Kidney capillary endothelial cell (primary cell): ENCODE measurements at regions not wholly inside any gene's neighbourhood (a gene's known extent, or its start where the extent isn't known, plus 50 kb on each side); places are given as distances from the start of the nearest gene placed in this dataset.
A peak's percentile ranks its signal among the peaks of the same experiment; 100 is the strongest.

Experiments
- DNase-seq: peaks from one replicate; pipeline ENCODE4 v3.0.0-alpha.2; 2018; ENCODE audit warnings: low spot score

GRCh38 chr21:39054066-39054465 is 129.2 kb downstream of the PSMG1 start:
- no peak for DNase-seq

- DNase-seq: no peak
Measured at GRCh38 chr21:39053126-39053525, 130.1 kb downstream of the PSMG1 start.

DNA sequence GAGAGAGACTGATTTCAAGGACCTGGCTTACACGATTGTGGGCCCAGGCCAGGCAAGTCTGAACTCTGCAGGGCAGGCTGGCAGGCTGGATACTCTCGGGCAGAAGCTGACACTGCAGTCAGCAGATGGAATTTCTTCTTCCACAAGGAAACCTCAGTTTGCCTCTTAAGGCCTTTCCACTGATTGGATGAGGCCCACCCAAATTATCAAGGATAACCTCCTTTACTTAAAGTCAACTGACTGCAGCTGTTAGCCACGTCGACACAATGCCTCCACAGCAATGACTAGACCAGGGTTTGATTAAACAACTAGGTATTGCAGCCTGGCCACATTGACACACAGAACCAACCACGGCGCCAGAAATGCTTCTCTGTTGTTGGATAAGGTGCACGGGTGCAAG is 130.5 kb downstream of the PSMG1 start:
- no peak for DNase-seq

GRCh38 chr21:39051588-39051949 is 131.7 kb downstream of the PSMG1 start:
- no peak for DNase-seq

DNA sequence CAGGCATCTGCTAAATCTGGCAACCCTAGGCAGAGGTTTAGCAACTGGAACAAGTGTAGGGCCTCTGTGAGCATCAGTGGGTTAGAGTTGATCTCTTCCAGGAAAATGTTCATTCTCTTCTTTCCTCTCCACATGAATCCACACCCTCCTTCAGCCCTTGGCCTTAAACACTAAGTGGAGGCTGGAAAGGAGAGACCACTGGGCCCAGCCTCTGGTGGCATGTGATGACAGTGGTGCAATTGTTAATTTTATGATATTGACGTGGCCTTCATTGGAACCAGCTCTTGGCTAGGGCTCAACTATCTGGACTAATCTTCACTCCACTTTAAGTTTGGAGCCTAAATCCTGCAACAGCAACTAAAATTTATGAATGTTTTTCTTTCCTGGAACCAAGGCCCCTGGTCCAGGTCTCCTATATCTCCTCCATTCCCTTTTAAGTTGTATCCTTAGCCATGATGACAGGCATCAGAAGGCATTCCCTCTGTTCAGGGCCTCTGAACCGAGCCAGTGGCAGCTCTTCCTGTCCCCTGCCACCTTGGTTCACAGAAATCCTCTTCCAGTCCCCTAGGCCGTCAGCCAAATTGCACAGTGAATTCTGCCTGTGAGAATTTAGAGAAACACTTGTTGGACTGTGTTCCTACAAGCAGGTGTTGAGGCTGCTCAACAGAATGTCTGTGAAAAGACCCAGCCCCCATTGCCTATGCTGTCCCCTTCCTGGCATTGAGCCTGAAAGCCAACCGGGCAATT is 132.2 kb downstream of the PSMG1 start:
- DNase-seq: no peak

GRCh38 chr21:39048574-39048973 is 134.7 kb downstream of the PSMG1 start:
- no peak for DNase-seq

DNA sequence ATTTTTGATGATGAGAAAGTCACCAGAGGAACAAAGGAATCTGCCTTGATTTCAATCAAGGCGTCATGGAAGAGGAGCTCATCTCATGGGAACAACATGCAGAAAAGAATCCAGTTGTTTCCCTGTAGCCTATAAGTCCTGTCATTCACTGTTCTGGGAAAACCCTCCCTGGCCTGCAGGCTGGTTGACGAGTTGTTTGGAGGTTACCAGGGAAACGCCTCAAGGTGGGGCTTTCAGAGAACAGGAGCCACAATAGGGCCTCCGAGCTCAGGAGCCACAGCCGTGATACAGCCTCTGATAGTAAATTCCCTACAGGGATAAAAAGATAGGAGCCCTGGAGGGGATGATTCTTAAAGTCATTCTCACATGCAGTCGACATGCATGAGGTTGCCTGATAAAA is 135.2 kb downstream of the PSMG1 start:
- DNase-seq: no peak

DNA sequence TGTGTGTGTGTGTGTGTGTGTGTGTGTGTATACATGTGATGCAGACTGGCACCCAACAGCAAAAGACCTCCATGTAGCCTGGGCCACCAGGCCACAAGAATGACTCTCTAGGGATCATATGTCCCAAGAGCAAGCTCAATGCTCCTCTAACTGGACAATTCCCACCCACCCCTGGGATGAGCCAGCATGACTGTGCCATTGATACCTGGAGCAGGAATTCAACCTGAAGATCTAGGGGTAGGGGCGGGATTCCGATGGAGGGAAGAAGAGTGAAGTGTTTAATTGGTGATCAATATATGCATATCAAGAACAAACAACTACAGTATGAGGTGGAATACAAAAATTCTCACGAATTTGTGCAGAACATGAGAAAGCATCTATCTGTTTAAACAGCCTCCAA is 136.2 kb downstream of the PSMG1 start:
- DNase-seq: no peak

DNA sequence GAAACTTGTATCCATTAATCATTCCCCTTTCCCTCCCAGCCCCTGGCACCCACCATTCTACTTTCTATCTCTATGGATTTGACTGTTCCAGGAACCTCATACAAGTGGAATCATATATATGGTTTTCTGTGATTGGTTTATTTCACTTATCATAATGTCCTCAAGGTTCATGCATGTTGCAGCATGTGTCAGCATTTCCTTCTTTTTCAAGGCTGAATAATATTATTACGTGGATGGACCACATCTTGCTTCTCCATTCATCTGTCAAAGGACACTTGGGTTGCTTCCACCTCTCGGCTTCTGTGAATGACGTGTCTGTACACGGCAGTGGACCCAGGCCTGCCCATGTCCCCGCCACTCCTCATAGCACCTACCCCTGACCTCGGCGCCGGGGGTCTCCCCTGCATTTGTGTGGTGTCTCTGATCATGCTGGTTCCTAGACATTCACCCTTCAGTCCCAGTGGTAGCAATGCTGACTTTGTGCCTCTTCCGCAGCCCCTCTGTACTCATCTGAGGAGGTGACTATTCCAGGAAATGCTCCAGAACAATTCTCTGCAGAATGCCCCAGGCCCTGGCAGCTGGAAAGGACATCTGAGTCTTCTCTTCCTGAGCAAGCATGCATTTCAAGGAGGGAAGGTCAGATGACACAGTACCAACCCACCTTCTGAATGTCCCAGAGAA is 136.9 kb downstream of the PSMG1 start:
- peak; percentile 74 for DNase-seq

- DNase-seq: no peak
Measured at GRCh38 chr21:39041816-39042215, 141.4 kb downstream of the PSMG1 start.

- DNase-seq: peak; percentile 90
Measured at GRCh38 chr21:39040494-39041110, 142.6 kb downstream of the PSMG1 start.

- peak; percentile 80 for DNase-seq
Measured at GRCh38 chr21:39037807-39038405, 145.3 kb downstream of the PSMG1 start.

GRCh38 chr21:39036581-39036980 is 146.7 kb downstream of the PSMG1 start:
- no peak for DNase-seq

DNA sequence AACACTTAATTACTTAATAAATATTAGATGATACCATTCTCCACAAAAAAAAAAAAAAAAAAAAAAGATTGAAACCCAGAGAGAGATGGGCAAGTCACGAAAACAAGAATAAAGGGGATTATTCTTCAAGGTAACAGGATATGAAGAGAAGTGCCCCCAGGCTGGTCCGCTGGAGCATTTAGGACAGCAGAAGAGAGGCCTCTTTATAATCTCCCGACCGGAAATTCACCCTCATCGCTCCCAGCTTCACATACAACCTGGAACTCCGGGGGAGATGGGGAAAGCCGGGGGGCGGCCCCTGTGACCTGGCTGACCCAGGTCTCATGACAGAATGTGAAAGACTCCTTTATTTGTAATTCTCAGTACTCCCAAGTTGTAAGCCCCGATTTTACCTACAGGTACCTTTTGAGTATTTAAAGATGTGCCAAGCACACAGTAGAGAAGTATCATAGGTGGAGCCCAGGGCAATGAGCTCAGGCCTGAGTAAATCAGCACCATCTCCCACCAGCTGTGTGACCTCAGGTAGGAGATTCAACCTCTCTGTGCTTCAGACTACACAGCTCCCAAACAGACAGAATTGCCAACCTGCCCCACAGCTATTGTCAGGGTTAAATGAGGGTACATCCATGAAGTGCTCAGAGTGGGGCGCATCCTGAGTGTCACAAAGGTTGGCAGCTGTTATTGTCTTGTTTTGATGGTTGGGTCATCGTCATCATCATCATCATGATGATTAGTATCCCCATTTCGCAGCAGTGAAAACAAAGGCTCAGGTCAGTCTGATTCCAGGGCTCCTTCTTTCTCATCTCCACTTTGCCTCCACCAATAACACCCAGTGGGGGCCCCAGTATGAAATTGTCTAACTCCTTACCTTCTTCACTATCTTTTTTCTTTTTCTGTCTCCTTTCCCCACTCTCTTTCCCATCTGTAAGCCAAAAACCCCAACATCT is 148.4 kb downstream of the PSMG1 start:
- no peak for DNase-seq

DNA sequence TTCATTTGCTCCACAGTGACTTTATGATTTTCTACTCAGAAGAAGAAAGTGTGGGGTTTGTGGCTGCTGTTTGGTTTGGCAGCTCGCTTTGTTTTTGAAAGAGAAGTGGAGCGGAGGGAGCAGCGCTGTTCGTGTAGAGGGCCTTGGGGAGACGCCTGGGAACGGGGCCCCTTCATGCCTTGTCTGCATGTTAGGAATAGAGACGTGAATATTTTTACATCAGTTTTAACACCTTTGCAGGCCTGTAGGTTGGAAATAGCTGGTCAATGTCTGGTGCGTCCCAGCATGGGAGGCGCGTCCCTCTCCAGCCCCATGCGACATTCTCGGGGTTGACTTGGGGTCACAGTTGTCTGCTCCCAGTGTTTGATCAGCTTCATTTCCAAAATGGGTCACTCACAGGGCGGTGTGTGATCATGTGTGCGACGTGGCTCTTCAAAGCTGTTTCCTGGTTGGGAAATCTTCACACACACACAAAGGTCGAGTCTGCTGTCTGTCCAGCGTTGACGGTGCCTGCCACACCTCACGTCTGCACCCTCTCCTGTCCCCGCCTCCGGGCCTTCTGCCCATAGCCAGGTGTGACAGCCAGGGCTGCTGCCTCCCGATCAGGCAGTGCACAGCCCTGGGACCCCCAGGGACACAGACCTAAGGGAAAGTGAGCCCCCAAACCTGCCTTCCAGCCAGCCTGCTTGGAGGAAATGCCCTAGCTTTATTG is 149.2 kb downstream of the PSMG1 start:
- no peak for DNase-seq

DNA sequence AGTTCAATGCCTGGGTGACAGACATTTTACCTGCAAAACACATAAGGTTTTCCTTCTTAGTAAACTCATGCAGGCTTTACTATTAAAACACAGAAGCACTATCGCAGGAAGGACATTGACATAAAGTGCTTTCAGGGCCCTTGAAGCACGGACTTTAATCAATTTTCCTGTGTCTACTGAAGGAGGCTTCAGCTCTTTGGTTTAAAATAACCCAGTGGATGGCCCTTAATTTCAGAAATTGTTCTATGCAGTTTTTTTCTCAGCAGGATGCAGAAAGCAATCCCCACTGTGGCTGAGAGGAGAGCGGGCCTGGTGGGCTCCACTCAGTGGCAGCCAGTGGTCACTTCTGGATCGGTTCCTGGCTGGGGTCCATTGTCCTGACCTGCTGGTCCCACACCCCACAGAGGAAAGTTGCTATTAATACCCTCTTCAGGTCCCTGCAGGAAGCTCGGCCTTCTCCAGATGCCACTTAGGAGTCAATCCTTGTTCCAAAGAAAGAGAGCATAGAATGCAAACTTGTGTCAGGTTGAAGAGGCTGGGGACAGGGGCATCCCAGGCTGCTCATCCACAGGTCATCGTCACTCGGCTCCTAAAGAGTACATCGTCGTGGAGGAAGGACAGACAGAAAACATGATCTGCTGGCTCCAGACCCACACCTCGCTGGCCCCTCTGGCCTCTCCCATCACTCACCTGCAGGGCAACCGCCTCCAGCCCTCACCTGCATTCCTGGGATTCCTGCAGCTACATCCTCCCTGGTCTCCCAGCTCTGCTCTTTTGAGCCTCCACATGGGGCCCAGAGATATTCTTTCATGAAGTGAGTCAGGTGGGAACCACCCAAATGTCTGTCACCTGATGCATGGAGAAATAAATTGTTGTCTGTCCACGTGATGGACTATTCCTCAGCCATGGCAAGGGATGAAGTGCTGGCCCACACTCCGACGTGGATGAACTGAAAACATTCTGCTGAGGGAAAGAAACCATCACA is 153.1 kb downstream of the PSMG1 start:
- no peak for DNase-seq

DNA sequence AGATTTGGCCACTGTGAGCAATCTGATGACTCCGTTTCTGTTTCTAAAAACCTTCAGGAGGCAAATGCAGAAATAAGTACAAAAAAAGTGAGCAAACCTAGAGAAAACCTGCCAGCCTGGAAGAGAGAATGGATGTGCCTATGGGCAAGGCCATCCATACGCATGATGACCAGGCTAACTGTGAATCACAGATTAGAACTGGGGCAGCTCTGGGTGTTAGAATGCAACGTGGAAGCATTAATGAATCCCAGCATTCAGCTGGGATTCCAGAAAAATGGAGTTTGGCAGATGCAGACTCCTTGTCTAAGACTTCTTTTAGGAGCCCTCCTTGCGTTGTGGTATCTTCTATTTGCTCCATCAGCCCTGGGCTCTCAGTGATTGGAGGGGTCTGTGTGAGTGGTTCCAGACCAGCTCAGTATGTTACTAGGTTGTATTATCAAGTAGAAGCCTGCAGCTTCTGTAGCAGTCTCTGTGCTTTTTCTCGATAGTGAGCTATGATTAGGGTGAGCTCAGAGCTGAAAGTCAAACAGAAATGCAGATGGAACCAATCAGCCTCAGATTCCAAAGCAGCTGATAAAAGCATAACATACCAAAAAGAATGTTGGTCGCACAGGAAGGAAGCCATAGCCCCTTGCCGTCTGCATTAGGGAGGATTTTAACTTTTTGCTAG is 154.0 kb downstream of the PSMG1 start:
- DNase-seq: no peak

DNA sequence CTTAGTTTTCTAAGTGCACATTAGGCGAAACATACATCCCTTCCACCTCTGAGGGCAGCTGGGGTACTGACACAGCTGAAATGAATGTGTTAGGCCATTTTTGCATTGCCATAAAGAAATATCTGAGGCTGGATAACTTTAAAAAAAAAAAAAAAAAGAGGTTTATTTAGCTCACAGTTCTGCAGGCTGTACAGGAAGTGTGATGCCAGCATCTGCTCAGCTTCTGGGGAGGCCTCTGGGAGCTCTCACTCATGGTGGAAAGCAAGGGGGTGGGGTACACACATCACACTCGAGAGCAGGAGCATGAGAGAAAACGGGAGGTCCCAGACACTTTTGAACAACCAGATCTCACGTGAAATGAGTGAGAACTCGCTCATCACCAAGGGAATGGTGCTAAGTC is 158.1 kb downstream of the PSMG1 start:
- no peak for DNase-seq

DNA sequence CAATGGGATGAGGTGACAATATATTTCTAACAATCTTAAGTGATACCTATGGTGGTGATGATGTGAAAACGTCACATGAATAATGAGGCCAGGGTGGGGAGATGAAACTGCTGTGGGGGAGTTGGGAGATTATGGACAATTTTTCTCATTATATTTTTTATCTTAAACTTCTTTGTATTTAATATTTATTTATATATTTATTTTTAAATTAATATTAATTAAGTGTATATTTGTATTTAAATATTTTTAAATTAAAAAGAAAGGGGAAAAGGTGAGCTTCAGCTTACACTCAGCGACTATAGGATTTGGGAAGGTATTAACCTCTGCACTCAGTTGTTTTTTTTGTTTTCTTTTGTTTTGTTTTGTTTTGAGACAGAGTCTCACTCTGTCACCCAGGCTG is 158.7 kb downstream of the PSMG1 start:
- no peak for DNase-seq
